ENCODE measurements at regions not wholly inside any gene's neighbourhood (a gene's known extent, or its start where the extent isn't known, plus 50 kb on each side); places are given as distances from the start of the nearest gene placed in this dataset.
"Not testable (repeated sequence)": the region's sequence is repeated elsewhere in the genome, so short reads cannot be mapped to it uniquely, and the experiment has no call there.

- no peak for DNase-seq (ENCODE audit: low read depth)
- no peak for TF ChIP-seq CTCF (IDR thresholded peaks at IDR 0.05; ENCODE audit: low read length, missing control alignments)
- H3K4me3 ChIP-seq (replicated peaks; ENCODE audit: low read depth, low read length): no peak overlapping the region
These were observed 64.4 kb upstream of the CFAP126 start for GRCh38 chr1:161432091-161432490.

- TF ChIP-seq CTCF (IDR thresholded peaks at IDR 0.05; ENCODE audit: low read length, missing control alignments): no peak
- peak; percentile 54 for DNase-seq (ENCODE audit: low read depth)
- no peak overlapping the region for H3K4me3 ChIP-seq (replicated peaks; ENCODE audit: low read depth, low read length)
These were observed 60.2 kb upstream of the CFAP126 start for GRCh38 chr1:161427733-161428516.

GRCh38 chr1:161422914-161423313 is 55.2 kb upstream of the CFAP126 start:
- H3K4me3 ChIP-seq (replicated peaks; ENCODE audit: low read depth, low read length); DNase-seq (ENCODE audit: low read depth): not testable (repeated sequence)

GRCh38 chr1:161421456-161421855 is 53.8 kb upstream of the CFAP126 start:
- no peak for DNase-seq (ENCODE audit: low read depth)
- no peak for TF ChIP-seq CTCF (IDR thresholded peaks at IDR 0.05; ENCODE audit: low read length, missing control alignments)
- H3K4me3 ChIP-seq (replicated peaks; ENCODE audit: low read depth, low read length): no peak overlapping the region

- H3K4me3 ChIP-seq (replicated peaks; ENCODE audit: low read depth, low read length): no peak overlapping the region
- DNase-seq (ENCODE audit: low read depth): no peak
- no peak for TF ChIP-seq CTCF (IDR thresholded peaks at IDR 0.05; ENCODE audit: low read length, missing control alignments)
These were observed 53.2 kb upstream of the CFAP126 start for GRCh38 chr1:161420763-161421455.

GRCh38 chr1:161417536-161417935 is 49.9 kb upstream of the CFAP126 start:
- DNase-seq (ENCODE audit: low read depth): not testable (repeated sequence)

More at GRCh38 chr1:161417536-161417935, 49.9 kb upstream of the CFAP126 start:
- H3K4me3 ChIP-seq (replicated peaks; ENCODE audit: low read depth, low read length): not testable (repeated sequence)
